Medulla oblongata (tissue), 1 donor: ENCODE measurements at regions not wholly inside any gene's neighbourhood (a gene's known extent, or its start where the extent isn't known, plus 50 kb on each side); places are given as distances from the start of the nearest gene placed in this dataset.
"Not testable (repeated sequence)": the region's sequence is repeated elsewhere in the genome, so short reads cannot be mapped to it uniquely, and the experiment has no call there.

Source experiments
- DNase-seq: peaks from one replicate; pipeline ENCODE4 v3.0.0-alpha.2; 2015; ENCODE audit errors: extremely low spot score

GRCh38 chr13:37475151-37475550, 123.4 kb downstream of the POSTN start:
- DNase-seq: no peak

GRCh38 chr13:37473035-37473434, 125.5 kb downstream of the POSTN start:
- DNase-seq: no peak

- not testable (repeated sequence) for DNase-seq
Observed at GRCh38 chr13:37472266-37472665, 126.3 kb downstream of the POSTN start.

GRCh38 chr13:37460166-37460565, 138.4 kb downstream of the POSTN start:
- no peak for DNase-seq

GRCh38 chr13:37457612-37458011, 141.0 kb downstream of the POSTN start:
- DNase-seq: no peak

- no peak for DNase-seq
Observed at GRCh38 chr13:37456506-37456905, 142.1 kb downstream of the POSTN start.

GRCh38 chr13:37456041-37456440, 142.5 kb downstream of the POSTN start:
- DNase-seq: no peak

GRCh38 chr13:37453246-37453645, 145.3 kb downstream of the POSTN start:
- DNase-seq: no peak

GRCh38 chr13:37450276-37450675, 148.3 kb downstream of the POSTN start:
- DNase-seq: no peak

- no peak for DNase-seq
Observed at GRCh38 chr13:37448153-37448552, 150.4 kb downstream of the POSTN start.

GRCh38 chr13:37446503-37446902, 152.1 kb downstream of the POSTN start:
- no peak for DNase-seq

GRCh38 chr13:37443538-37443937, 155.0 kb downstream of the POSTN start:
- DNase-seq: no peak

- no peak for DNase-seq
Observed at GRCh38 chr13:37442996-37443395, 155.6 kb downstream of the POSTN start.

GRCh38 chr13:37435881-37436280, 162.7 kb downstream of the POSTN start:
- DNase-seq: no peak

GRCh38 chr13:37433086-37433485, 165.5 kb downstream of the POSTN start:
- DNase-seq: no peak

GRCh38 chr13:37429976-37430375, 168.6 kb downstream of the POSTN start:
- DNase-seq: no peak

- no peak for DNase-seq
Observed at GRCh38 chr13:37427843-37428494, 170.6 kb downstream of the POSTN start.

- no peak for DNase-seq
Observed at GRCh38 chr13:37418490-37418889, 180.1 kb downstream of the POSTN start.

- no peak for DNase-seq
Observed at GRCh38 chr13:37417060-37417441, 181.5 kb downstream of the POSTN start.

GRCh38 chr13:37416291-37417059, 182.1 kb downstream of the POSTN start:
- DNase-seq: no peak

GRCh38 chr13:37413161-37413560, 185.4 kb downstream of the POSTN start:
- no peak for DNase-seq

- no peak for DNase-seq
Observed at GRCh38 chr13:37412241-37412921, 186.2 kb downstream of the POSTN start.

GRCh38 chr13:37410316-37410715, 188.3 kb downstream of the POSTN start:
- no peak for DNase-seq
